ENCODE measurements at regions not wholly inside any gene's neighbourhood (a gene's known extent, or its start where the extent isn't known, plus 50 kb on each side); places are given as distances from the start of the nearest gene placed in this dataset.

DNA sequence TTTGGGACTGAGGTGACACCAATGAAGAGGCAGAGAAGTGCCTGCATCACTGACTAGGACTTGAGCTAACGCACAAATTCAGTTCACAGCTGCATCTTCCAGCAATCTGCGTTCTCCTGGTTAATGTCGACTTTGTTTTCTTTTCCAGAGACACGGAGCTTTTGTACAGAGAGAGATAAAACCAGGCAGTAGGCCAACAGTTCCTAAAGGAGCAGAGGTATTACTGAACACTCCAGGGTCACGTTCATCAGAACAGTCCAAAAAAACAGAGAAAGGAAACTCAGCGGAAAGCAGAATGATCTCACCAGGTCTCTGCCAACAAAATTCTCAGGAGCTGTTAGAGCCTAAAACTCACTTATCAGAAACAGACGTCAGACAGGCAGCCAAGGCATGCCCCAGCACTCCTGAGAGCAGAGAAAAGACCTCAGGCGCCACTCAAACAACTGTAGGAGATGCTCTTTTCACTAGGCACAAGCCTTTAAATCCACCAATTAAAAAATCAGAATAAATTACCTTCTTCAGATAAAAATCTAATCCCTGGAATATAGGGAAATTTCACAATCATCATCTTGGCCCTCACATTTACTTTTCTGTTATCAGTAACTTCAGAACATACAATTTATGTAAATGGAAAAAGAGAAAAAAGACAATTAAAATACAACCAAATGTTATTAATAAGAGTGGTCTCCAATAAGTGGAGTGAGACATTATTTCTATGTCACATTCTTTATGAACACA lies 95.9 kb upstream of the SPTBN1 start:
- DNase-seq, result no peak

DNA sequence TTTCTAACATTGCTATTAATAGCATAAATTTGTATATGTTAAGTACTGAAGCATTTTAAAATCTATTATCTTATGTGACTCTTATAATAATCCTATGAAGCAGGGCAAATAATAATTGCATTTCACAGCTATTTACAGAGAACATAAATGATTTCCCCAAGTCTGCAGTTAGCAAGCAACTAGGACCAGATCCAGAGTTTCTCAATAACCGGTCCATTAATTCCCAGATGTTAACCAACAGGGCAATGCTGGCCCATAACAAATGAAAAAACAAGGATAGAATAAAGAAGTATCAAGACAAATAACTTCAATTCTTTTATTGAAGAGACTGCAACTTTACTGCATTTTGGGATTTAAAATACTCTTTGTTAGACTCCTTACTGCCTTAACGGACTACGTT lies 91.7 kb upstream of the SPTBN1 start:
- no peak for DNase-seq

DNA sequence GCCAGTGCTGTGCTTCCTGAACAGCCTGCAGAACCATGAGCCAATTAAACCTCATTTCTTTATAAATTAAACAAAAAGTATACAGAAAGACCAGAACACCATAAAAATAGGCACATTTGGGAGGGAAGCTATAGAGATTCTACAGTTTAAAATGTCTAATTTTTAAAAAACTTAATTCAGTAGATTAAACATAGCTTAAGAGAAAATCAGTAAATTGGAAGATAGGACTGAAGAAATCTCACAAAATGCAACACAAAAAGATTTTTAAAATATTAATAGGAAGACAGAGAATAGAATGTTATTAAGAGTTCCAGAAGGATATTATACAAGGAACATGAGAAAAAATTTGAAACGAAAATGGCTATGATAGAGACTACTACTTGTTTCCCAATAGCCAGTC lies 90.5 kb upstream of the SPTBN1 start:
- no peak for DNase-seq

DNA sequence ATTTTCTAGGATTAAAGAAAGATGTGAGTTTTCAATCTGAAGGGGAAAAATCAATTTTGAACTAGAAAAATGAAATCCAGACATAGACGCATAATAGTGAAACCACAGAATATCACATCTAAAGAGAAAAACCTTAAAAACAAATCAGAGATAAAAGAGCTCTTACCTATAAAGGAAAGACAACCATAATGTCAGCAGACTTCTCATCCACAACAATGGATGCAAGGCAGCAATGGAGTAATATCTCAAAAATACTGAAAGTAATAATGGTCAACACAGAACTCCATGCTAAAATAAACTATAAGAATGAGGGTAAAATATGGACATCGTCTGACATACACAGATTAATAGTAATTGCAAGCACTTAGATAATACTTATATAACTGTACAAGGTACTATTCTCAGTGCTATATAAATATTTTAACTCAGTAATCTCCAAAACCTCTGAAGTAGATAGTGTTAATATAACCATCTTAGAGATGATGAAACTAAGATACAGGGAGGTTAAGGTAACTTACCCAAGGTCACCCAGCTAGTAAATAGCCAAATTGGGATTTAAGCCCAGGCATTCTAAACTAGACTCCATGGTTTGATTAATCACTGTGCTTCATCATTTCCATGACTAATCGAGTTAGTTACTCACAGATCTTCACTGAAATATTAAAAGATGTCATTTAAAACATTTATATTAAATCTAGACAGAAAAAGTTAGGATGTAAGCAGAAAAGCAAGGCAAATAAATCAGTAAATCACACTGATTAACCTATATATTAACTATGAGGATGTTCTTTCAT lies 89.4 kb upstream of the SPTBN1 start:
- no peak for DNase-seq

DNA sequence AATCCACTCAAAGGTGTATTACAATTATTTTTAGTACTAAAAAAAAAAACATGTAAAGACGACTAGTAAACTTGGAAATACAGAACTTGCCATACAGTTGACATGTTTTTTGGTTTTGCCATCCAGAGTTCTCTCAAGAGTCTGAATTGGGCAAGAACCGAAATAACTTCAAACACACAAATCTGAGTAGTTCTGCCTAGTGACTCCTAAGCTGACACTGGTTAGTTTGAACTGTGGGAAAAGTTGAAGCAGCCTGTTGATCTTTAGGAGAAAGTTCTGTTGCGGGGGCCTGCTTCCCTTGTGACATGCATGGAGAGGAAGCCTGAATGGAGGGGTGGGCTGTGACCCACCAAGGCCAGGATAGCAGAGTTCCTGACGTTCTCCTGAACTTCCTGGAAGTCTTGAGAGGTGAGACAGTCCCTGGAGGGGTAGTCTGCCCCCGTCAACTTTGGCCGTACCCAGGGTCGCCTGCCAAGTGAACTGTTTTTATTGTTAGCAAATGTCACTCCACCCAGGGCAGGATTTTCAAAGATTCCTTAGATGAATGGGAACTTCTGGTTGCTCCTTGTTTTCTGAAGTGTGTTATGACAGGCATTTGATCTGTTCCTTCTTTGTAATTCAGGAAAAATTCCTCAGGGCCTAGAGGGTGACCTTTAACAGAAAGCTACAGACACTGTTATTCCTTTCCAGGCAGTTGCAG lies 85.6 kb upstream of the SPTBN1 start:
- no peak for DNase-seq

DNA sequence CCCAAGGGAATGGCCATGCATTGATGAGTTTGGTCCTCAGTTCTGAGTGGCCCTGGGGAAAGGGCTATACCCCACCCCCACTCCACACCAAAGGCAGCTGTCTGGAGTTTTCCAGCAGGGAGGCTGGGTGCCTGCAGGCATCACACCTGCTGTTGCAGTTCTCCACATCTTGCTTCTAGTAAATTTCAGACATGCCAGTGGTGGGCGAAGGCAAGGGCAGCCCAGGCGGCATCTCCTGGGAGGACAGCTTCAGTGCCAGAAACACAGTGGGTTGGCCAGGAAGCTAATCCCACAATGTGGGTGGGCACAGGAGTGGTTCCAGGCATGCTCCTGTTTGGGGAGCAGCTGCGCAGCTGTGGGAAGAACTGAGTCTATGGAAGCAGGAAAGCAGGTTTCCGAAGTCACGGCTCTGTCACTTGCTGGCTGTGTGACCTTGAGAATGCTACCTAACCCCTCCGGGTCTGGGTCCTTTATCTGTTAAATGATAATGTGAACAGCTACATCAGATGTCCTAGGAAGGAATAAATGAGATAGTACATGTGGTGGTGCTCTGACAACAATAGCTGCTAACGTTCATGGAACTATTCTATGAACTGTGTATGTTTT lies 84.6 kb upstream of the SPTBN1 start:
- DNase-seq, result no peak

DNA sequence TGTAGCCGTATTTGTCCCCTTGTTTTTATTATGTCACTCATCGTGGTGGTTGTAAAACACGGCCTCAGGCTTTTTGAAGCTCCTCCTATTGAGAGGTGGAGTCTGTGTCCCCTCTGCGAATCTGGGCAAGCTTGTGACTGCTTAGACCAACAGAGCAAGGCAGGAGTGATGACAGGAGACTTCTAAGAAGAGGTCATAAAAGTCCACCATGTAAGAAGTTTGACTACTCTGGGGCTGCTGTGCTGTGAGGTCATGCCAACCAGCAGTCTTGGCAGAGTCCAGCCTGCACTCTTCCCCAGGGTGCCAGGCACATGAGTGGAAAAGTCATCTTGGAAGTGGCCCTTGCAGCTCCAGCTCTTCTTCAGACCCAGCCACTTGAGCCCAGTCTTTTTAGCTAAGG lies 83.8 kb upstream of the SPTBN1 start:
- no peak for DNase-seq

DNA sequence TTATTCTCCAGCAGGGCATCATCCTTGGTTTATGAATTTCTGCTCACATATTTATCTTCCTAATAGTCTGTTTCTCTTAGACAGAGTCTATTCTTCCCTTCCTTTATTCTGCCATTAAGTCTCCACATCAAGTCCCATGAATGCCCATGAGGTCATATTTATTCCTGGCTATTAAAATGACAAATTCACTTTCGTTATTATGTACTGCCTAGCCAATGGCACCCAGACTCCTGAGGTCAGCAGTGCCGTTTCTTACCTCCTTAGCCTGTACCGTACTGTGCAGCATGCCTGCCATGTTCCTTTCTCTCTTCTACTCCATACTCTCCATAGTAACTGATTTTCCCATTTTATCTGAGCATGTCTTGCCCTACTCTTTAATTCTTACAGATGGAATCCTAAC lies 82.3 kb upstream of the SPTBN1 start:
- DNase-seq, result no peak

DNA sequence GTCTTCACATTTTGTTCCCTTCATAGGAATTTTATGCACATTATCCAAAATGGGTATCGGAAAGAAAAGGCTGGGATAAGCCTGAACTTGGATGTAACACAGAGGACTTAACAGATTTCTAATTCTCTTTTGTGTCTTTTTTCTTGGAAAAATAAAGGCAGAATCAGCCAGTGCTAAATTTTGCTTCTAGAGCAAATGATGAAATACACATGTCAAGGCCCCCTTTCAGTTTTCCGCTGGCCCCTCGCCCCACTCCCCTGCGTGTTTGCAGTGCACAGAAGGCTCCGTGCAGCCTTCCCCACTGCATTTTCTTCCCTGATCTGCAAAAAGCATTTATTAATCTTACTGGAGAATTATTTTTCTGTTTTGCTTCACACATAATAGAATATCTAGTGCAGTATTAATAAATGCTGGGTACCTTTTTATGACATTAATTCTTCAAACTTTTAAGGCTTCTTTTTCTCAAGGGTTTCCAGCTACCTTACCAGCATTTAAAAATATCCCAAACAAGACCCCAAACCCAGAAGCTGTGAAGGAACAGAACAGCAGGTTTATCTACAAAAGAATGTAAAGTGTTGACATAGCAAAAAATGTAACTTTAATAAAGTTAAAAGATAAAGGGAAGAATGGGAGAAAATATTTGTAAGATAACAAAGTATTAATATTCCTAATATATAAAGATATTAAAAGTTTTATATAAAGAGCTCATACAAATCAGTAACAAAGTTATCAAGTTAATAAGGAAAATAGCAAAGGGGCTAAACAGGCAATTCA lies 81.3 kb upstream of the SPTBN1 start:
- DNase-seq, result no peak

DNA sequence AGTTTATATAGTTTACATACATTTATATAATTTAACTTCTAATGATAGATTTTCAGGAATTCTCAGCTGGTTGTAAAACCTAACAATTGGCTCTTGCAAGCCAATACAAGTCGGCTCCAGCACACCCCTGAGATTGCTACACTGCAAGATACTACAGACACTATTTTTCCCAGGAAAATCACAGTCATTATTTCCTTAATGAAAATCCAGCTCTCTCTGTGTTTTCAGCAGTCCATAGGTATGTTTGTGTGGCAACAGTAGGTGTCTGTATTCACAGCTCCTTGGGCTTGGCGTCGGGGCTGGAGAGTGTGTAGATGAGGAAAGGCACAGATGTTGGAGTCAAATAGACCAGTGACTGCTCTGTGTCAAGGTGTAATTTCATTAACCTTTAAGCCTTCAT lies 78.7 kb upstream of the SPTBN1 start:
- DNase-seq, result no peak

DNA sequence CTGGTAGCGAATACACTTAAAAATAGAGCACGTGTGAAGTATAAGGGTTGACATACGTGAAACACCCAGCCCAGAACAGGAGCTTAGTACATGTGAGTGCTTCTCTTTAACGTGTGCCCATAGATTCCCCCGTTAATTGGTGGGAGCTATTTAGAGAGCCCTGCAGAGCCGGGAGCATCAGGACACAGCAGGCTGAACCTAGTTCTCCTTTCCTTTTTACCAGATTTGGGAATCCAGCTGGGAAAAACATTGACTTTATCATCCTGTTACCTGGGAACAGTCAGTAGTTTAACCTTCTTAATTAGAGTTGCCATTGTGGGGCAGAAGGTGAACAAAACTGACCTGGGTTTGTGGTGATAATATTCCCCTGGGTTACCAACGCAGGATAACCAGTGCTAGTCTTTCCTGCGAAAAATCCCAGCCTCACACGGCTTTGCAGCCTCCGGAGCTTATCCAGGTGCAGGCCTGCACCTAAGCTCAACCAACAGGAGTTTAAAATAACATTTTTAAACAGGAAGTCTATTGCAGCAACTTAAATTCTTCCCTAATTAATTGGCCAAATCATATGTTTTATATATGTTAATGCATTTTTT lies 78.1 kb upstream of the SPTBN1 start:
- DNase-seq, result no peak

DNA sequence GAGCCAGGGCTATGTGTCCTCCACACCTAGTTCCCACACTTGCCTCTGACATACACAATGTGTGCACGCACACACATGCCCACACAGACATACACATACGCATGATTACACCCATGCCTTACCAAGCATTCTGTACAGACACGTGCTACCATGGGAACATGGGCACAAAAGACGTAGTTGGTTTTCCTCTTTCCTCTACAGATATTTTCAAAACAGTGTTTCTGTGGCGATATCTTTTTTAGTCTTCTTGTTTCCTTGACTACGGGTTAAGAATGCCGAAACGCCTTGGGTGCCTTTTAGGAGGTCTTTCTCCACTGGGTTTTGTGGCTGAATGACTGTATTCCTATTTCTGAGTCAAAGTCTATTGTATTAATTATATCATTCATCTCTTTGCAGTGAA lies 75.5 kb upstream of the SPTBN1 start:
- DNase-seq, result no peak

DNA sequence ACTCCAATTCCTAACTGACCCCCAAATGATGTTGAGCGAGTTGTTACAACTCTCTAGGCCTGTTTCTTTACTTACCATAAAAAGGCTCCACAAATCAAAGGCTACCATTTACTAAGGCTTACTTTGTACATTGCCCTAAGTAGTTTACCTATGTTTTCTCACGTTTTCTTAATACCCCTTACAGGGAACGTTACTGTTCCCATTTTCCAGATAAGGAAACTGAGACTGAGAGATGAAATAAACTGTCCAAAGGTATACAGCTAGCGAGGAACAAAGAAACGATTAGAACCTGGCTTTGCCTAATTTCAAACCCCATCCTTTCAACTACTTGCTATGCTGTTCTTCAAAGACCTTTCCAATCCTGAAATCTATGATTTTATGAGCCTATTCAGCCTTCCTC lies 74.8 kb upstream of the SPTBN1 start:
- DNase-seq, result no peak

DNA sequence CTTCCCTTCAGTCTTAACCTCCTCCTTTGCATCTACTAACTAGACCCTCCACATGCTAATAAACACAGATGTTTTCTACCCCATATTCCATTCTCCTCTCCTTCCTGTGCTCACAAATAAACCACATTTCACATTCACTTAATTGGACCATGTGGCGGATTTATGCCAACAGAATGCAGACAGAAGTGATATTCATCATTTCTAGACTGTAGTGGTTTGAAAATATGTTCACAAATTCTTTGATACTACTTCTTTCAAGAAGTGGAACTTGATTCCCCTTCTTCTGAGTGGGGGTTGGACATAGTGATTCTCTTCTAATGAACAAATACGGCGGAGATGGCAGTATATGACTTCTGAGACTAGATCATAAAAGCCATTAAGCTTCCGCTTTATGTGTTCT lies 73.5 kb upstream of the SPTBN1 start:
- DNase-seq, result peak; percentile 86

DNA sequence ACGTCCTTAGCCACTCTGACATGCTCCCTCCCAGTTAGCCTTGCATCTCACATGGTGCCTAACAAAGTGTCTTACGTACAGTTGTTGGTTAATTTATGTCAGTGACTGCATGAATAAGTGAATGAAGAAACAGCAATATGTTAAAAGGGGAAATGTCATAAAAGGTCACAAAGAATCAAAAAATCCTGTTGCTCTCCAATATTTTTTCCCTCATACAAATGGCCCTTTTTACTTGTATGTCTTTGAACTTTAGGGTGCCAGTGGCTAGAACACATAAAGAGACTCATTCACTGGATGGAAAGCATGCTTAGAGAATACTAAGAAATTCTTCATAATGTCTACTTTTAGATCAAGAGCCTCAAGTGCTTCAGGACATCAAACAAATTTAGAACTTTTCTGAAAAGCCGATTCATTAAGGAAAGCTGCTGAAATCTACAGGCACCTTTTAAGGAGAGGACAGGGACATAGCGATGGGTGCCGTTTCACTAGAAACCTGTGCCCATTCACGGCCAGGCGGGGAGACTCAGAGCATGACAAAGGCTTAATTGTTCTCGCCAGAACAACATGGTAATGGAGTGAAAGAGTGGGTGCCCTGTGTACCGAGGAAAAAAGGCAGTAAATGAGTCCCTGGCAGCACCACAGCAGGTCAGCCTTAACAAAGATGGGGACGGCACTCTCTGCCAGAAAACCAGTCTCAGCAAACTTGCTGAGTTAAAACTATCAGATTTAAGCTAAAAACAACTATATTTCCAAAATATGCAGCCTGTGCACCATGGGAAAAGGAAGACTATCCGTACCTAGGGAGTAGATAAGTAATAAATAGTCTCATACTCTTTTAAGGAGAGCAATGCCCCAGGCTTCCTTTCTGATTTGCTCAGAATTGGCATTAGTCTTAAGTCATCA lies 71.6 kb upstream of the SPTBN1 start:
- DNase-seq, result peak; percentile 84

DNA sequence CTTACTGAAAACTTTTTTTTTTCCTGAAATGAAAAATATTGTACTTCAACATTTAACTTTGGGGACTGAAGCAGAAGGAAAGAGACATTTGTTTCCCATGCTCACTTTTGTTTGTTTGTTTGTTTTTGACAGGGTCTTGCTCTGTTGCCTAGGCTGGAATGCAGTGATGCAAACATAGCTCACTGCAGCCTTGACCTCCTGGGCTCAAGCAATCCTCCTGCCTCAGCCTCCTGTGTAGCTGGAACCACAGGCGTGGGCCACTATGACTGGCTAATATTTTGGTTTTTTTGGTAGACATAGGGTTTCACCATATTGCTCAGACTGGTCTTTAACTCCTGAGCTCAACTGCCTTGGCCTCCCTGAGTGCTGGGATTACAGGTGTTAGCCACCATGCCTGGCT lies 70.9 kb upstream of the SPTBN1 start:
- DNase-seq, result no peak

DNA sequence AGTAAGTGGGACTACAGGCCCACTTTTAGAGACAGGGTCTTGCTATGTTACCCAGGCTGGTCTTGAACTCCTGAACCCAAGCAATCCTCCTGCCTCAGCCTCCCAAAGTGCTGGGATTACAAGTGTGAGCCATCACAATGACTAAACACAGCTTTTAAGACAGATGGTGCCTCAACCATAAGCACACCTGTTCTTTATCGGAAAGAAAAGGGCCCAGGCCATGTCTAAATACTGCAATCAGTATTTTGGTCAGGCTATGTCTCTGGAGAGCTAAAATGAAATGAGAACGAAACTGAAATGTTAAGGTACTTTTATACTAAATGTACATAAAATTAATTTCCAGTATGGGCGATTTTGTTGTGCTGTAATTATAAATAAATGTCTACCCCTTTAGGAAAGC lies 69.5 kb upstream of the SPTBN1 start:
- no peak for DNase-seq

DNA sequence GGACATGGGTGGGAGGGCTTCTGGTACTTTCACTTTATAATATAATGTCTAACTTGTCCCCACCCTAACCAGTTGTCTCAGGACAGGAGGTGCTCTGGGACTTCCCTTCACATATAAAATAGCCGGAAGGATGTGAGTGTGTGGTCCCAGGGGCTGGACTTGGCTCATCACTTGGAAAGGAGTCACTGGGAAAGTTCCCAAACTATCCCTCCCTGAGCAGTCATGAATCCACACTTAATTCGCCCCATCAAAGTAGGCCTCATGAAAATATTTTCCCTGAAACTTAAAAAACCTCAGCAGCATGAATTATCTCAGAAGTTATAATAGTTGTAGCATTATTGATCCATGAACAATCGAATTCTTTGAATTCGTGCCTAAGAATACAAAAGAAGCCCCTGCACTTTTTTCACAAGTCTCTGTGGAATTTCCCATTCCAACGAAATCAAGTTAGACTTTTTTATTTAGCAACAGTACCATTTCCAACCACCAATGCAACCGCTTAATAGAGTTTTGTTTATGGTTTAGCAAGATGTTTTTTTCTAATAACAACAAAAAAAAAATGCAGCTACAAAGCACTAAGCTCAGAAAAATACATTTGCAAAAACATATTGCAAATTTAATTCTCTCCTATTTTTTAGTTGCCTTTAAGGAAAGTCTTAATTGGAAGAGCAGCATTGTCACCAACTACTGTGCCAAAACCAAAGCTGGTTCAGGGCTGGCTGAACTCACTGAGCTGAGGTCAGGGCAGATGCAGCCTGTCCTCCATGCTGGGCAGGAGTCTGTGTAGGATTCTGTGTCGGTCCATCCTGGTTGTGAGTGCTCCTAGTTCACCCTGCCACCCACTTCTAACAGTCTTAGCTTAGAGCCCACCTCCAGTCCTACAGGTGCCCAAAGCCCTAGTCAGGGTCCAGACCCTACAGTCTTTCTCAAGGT lies 68.8 kb upstream of the SPTBN1 start:
- no peak for DNase-seq

DNA sequence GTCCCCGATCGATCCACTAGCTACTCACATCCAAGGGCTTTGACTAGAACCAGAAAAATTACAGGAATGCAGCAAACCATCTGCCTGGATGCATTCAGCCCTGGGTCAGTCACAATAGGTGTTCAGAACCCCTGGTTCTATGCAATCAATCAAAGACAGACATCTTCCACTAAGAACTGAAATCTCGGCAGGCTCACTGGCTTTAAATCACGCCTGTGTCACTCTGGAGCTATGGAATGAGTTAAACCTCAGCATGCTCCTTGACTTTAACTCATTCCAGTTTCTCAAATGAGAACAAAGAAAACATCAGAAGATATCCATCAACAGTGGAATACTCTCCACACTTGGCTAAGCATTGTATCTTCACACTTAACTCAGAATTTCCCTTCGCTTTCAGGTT lies 68.1 kb upstream of the SPTBN1 start:
- DNase-seq, result peak; percentile 74
